ENCODE measurements at regions not wholly inside any gene's neighbourhood (a gene's known extent, or its start where the extent isn't known, plus 50 kb on each side); places are given as distances from the start of the nearest gene placed in this dataset.

GRCh38 chr2:199128476-199129229, 329.1 kb downstream of the SATB2 start:
- CTCF ChIA-PET, result no interaction called here
- POLR2A ChIA-PET (ENCODE audit: low non-redundant PET), result no interaction called here

GRCh38 chr2:199119796-199120195, 337.9 kb downstream of the SATB2 start:
- Histone ChIP-seq H3K9me3 (ENCODE audit: low read depth, low read length, poor library complexity, severe bottlenecking) (no peaks in the 10 kb centered on the region), H3K36me3 (ENCODE audit: insufficient read depth, low read length, poor library complexity, severe bottlenecking) (no peaks in the 10 kb centered on the region), H3K27me3 (replicated peaks; ENCODE audit: insufficient read depth, low read depth, low read length, poor library complexity) (no peaks in the 10 kb centered on the region), H3K4me1 (ENCODE audit: insufficient read depth, low read length, poor library complexity, severe bottlenecking) (no peaks in the 10 kb centered on the region), H3K27ac (ENCODE audit: low read depth, low read length, poor library complexity, severe bottlenecking) (no peak overlapping the region), H3K4me3 (ENCODE audit: low read depth, low read length, poor library complexity, severe bottlenecking) (no peak overlapping the region)
- ChIA-PET CTCF (no interaction called here), POLR2A (ENCODE audit: low non-redundant PET) (no interaction called here)
- intact Hi-C loops (cut with micrococcal nuclease; ENCODE audit: unreplicated experiment), result no loop called here
- no TSS peak for BruUV-seq (replicated peaks)
- no peak for TF ChIP-seq EZH2 (IDR thresholded peaks at IDR 0.05; ENCODE audit: borderline replicate concordance, low read depth, low read length, poor library complexity, severe bottlenecking)
- no peak for TF ChIP-seq CTCF (conservative IDR thresholded peaks at IDR 0.05; ENCODE audit: low read depth, low read length)
- no peak for DNase-seq (ENCODE audit: low spot score)

More at GRCh38 chr2:199128476-199129229, 329.1 kb downstream of the SATB2 start:
- no peak for DNase-seq (ENCODE audit: low spot score)
- BruUV-seq (replicated peaks), result no TSS peak
- intact Hi-C loops (cut with micrococcal nuclease; ENCODE audit: unreplicated experiment), result no loop called here
- no peak overlapping the region for H3K27ac ChIP-seq (ENCODE audit: low read depth, low read length, poor library complexity, severe bottlenecking)
- TF ChIP-seq EZH2 (IDR thresholded peaks at IDR 0.05; ENCODE audit: borderline replicate concordance, low read depth, low read length, poor library complexity, severe bottlenecking) (no peak), CTCF (conservative IDR thresholded peaks at IDR 0.05; ENCODE audit: low read depth, low read length) (no peak)
- H3K4me3 ChIP-seq (ENCODE audit: low read depth, low read length, poor library complexity, severe bottlenecking), result no peak overlapping the region
- H3K9me3 ChIP-seq (ENCODE audit: low read depth, low read length, poor library complexity, severe bottlenecking), result no peaks in the 10 kb centered on the region
- H3K36me3 ChIP-seq (ENCODE audit: insufficient read depth, low read length, poor library complexity, severe bottlenecking), result no peaks in the 10 kb centered on the region
- no peaks in the 10 kb centered on the region for H3K27me3 ChIP-seq (replicated peaks; ENCODE audit: insufficient read depth, low read depth, low read length, poor library complexity)
- H3K4me1 ChIP-seq (ENCODE audit: insufficient read depth, low read length, poor library complexity, severe bottlenecking), result peaks cover 6% of the 10 kb centered on the region

GRCh38 chr2:199118673-199119112, 339.0 kb downstream of the SATB2 start:
- Histone ChIP-seq H3K27ac (ENCODE audit: low read depth, low read length, poor library complexity, severe bottlenecking) (no peak overlapping the region), H3K9me3 (ENCODE audit: low read depth, low read length, poor library complexity, severe bottlenecking) (no peaks in the 10 kb centered on the region), H3K4me1 (ENCODE audit: insufficient read depth, low read length, poor library complexity, severe bottlenecking) (no peaks in the 10 kb centered on the region), H3K4me3 (ENCODE audit: low read depth, low read length, poor library complexity, severe bottlenecking) (no peak overlapping the region), H3K27me3 (replicated peaks; ENCODE audit: insufficient read depth, low read depth, low read length, poor library complexity) (no peaks in the 10 kb centered on the region), H3K36me3 (ENCODE audit: insufficient read depth, low read length, poor library complexity, severe bottlenecking) (no peaks in the 10 kb centered on the region)
- intact Hi-C loops (cut with micrococcal nuclease; ENCODE audit: unreplicated experiment), result no loop called here
- ChIA-PET POLR2A (ENCODE audit: low non-redundant PET) (no interaction called here), CTCF (no interaction called here)
- TF ChIP-seq EZH2 (IDR thresholded peaks at IDR 0.05; ENCODE audit: borderline replicate concordance, low read depth, low read length, poor library complexity, severe bottlenecking) (no peak), CTCF (conservative IDR thresholded peaks at IDR 0.05; ENCODE audit: low read depth, low read length) (no peak)
- no TSS peak for BruUV-seq (replicated peaks)
- DNase-seq (ENCODE audit: low spot score), result no peak

Data from A673 (cell line).